ENCODE measurements at regions not wholly inside any gene's neighbourhood (a gene's known extent, or its start where the extent isn't known, plus 50 kb on each side); places are given as distances from the start of the nearest gene placed in this dataset.

- POLR2A ChIA-PET: no interaction called here
- no peak for TF ChIP-seq CTCF (IDR thresholded peaks at IDR 0.05; ENCODE audit: low read depth, low read length)
- CTCF ChIA-PET: no interaction called here
- DNase-seq (ENCODE audit: low read depth, low spot score): no peak
- H3K9me3 ChIP-seq (ENCODE audit: control insufficient read depth, insufficient read depth, low read length): no peaks in the 10 kb centered on the region
- no peak overlapping the region for H3K27ac ChIP-seq (ENCODE audit: low read depth, low read length)
- no peaks in the 10 kb centered on the region for H3K27me3 ChIP-seq (ENCODE audit: control insufficient read depth, insufficient read depth, low read length)
- no peak overlapping the region for H3K4me3 ChIP-seq (ENCODE audit: low read depth, low read length)
These were observed 158.4 kb upstream of the IGF1 start for GRCh38 chr12:102638777-102639176.

GRCh38 chr12:102633981-102634605, 153.7 kb upstream of the IGF1 start:
- no peaks in the 10 kb centered on the region for H3K27me3 ChIP-seq (ENCODE audit: control insufficient read depth, insufficient read depth, low read length)
- TF ChIP-seq CTCF (IDR thresholded peaks at IDR 0.05; ENCODE audit: low read depth, low read length): no peak
- CTCF ChIA-PET: interaction anchor here (0.5 to 1.0 kb wide), 2 partner anchors 69 to 149 kb away, joined by 3 read pairs; no protein-coding TSS in a partner anchor
- no peak overlapping the region for H3K4me3 ChIP-seq (ENCODE audit: low read depth, low read length)
- H3K9me3 ChIP-seq (ENCODE audit: control insufficient read depth, insufficient read depth, low read length): no peaks in the 10 kb centered on the region
- H3K27ac ChIP-seq (ENCODE audit: low read depth, low read length): peak overlapping the region; percentile 33
- POLR2A ChIA-PET: interaction anchor here (0.6 kb wide), 1 partner anchor 1007 kb away, joined by 3 read pairs; no protein-coding TSS in a partner anchor
- DNase-seq (ENCODE audit: low read depth, low spot score): peak; percentile 33

GRCh38 chr12:102631274-102631673, 150.9 kb upstream of the IGF1 start:
- POLR2A ChIA-PET: no interaction called here
- no peak for TF ChIP-seq CTCF (IDR thresholded peaks at IDR 0.05; ENCODE audit: low read depth, low read length)
- H3K27me3 ChIP-seq (ENCODE audit: control insufficient read depth, insufficient read depth, low read length): no peaks in the 10 kb centered on the region
- H3K9me3 ChIP-seq (ENCODE audit: control insufficient read depth, insufficient read depth, low read length): peaks cover 3% of the 10 kb centered on the region; the same call in 1 of the 2 replicates
- CTCF ChIA-PET: interaction anchor here (0.6 kb wide), 1 partner anchor 147 kb away, joined by 3 read pairs; no protein-coding TSS in a partner anchor
- no peak overlapping the region for H3K27ac ChIP-seq (ENCODE audit: low read depth, low read length)
- H3K4me3 ChIP-seq (ENCODE audit: low read depth, low read length): no peak overlapping the region
- peak; percentile 18 for DNase-seq (ENCODE audit: low read depth, low spot score)

GRCh38 chr12:102629262-102629888, 149.0 kb upstream of the IGF1 start:
- TF ChIP-seq CTCF (IDR thresholded peaks at IDR 0.05; ENCODE audit: low read depth, low read length): no peak
- Histone ChIP-seq H3K4me3 (ENCODE audit: low read depth, low read length) (no peak overlapping the region), H3K27ac (ENCODE audit: low read depth, low read length) (no peak overlapping the region), H3K27me3 (ENCODE audit: control insufficient read depth, insufficient read depth, low read length) (no peaks in the 10 kb centered on the region), H3K9me3 (ENCODE audit: control insufficient read depth, insufficient read depth, low read length) (peaks cover 3% of the 10 kb centered on the region; the same call in 1 of the 2 replicates)
- ChIA-PET POLR2A (no interaction called here), CTCF (no interaction called here)
- no peak for DNase-seq (ENCODE audit: low read depth, low spot score)

GRCh38 chr12:102625819-102626218, 145.5 kb upstream of the IGF1 start:
- no peak for DNase-seq (ENCODE audit: low read depth, low spot score)
- H3K27me3 ChIP-seq (ENCODE audit: control insufficient read depth, insufficient read depth, low read length): no peaks in the 10 kb centered on the region
- ChIA-PET CTCF (no interaction called here), POLR2A (no interaction called here)
- H3K27ac ChIP-seq (ENCODE audit: low read depth, low read length): no peak overlapping the region
- no peak for TF ChIP-seq CTCF (IDR thresholded peaks at IDR 0.05; ENCODE audit: low read depth, low read length)
- no peak overlapping the region for H3K4me3 ChIP-seq (ENCODE audit: low read depth, low read length)
- peaks cover 3% of the 10 kb centered on the region; the same call in 1 of the 2 replicates for H3K9me3 ChIP-seq (ENCODE audit: control insufficient read depth, insufficient read depth, low read length)

Data from AG04450 (cell line).